ENCODE measurements at regions not wholly inside any gene's neighbourhood (a gene's known extent, or its start where the extent isn't known, plus 50 kb on each side); places are given as distances from the start of the nearest gene placed in this dataset.

- no peak for TF ChIP-seq ZNF274 (IDR thresholded peaks at IDR 0.05; ENCODE audit: low read depth, low read length)
- TF ChIP-seq YY1 (IDR thresholded peaks at IDR 0.05; ENCODE audit: insufficient read depth, insufficient read length) = no peak
These were observed 56.9 kb upstream of the TNS3 start for GRCh38 chr7:47638679-47639315.
